GM21723 (cell line): ENCODE measurements at regions not wholly inside any gene's neighbourhood (a gene's known extent, or its start where the extent isn't known, plus 50 kb on each side); places are given as distances from the start of the nearest gene placed in this dataset.
"Not testable (repeated sequence)": the region's sequence is repeated elsewhere in the genome, so short reads cannot be mapped to it uniquely, and the experiment has no call there.

Source experiments
- ATAC-seq: cut with Tn5 transposase; IDR thresholded peaks from one replicate; pipeline ENCODE4 v1.9.1; 2021; ENCODE audit warnings: mild to moderate bottlenecking, moderate library complexity; ENCODE audit not compliant: unreplicated experiment

- not testable (repeated sequence) for ATAC-seq
Observed at GRCh38 chr2:87559735-87560134, 188.2 kb upstream of the PLGLB2 start.

DNA sequence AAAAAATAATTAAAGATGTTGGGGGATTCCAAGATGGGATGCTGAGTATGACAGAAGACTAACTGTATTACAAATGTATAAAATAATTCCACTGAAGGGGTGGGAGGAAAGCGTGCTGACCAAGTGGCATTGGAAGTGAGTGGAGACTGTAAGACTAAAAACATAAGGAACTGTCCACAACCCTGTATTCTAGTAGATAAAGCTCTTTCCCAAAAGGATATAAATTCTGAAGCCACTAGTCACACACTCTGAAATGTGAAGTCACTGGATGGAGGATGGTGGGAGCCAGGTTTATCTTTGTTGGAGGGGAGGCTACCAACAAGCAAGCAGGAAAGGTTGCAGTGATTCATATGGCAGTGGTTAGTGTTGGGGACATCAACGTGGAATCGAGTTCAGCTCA, 182.8 kb upstream of the PLGLB2 start:
- not testable (repeated sequence) for ATAC-seq

DNA sequence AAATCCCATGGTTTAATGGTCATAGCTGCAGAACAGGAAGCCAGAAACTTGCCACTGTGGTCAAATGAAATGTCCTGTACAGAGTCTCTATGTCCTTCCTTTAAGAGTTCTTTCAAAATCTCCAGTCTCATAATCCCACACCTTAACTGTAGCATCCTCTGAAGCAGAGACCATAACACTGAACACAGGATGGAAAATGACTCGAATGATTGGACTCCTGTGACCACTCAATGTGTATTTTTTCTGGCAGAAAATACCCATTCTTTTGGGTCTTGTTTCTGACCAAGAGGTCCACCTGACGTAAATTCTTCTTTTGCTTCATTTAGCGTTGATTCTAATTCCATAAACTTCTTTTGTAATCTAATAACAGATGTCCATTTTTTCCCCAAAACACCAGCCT, 181.4 kb upstream of the PLGLB2 start:
- not testable (repeated sequence) for ATAC-seq

DNA sequence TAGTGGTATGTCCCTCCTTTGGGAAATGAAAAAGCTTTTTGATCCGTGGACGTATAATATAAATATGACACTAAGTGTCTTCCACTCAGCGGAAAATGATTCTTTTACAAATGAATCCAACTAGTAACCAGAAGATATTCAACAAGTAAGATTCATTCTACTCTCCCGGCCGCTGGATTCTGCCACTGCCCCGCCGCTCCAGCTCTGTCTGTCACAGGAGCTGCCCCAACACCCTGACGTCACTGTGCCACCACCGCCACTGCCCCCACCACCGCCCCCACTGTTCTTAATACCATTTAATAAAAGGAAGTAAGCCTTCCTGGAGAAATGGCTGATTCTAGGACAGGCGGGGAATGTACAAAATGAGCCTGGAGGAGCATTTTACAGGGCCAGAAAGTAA, 180.8 kb upstream of the PLGLB2 start:
- not testable (repeated sequence) for ATAC-seq

GRCh38 chr2:87567912-87568311, 180.0 kb upstream of the PLGLB2 start:
- ATAC-seq: not testable (repeated sequence)

GRCh38 chr2:87568554-87569278, 179.2 kb upstream of the PLGLB2 start:
- not testable (repeated sequence) for ATAC-seq

DNA sequence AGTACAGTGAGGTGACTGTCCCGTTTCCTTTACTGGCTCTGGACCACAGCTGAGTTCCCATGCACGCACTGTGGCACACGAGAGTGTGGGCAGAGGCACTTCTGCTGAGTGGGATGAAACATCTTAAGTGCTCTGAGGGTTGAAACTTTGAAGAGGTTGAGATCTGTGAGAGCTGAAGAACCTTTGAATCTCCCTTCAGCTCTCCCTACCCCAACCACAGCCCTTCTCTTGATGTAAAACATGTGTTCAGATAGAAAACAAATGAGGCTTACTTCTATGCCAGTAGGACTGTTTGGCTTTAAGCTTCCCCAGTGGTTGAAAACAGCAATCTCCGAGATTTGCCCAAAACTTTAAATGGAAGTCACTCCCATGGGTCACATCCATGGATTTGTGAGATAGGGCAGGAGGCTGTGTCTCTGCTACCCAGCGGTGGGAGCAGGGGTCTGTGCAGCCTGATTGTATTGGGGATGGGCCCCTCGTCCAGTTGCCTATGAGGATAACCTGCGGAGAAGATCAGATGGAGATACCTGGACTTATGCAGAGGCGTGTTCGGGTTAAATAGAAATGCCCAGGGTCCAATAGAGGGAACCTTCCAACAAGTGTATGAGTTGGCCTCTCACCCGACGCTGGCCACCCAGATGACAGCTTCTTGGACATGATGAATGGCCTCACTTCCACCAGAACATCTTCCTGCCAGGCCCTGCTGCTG, 178.0 kb upstream of the PLGLB2 start:
- not testable (repeated sequence) for ATAC-seq

DNA sequence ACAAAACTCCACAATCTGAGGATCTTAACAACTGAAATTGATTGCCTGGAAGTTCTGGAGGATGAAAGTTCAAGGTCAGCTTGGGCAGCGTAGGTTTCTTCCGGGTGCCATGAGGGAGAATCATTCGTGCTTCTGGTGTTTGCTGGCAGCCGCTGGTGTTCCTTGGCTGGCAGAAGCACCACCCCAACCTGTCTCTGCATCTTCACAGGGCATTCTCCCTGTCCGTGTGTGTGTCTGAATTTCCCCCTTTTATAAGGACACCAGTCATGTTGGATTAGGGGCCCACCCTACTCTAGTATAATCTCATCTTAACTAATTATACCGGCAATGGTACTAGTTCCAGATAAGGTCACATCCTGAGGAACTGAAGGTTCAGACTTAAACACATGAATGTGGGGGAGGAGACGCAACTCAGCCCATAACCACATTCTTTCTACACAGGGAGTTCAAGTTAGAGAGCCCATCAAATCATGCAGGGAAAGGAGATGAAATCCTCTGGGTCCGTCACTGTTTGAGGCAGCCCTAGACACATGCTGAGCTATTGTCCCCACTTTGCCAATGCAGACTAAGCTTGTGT, 175.9 kb upstream of the PLGLB2 start:
- not testable (repeated sequence) for ATAC-seq

GRCh38 chr2:87572906-87573305, 175.0 kb upstream of the PLGLB2 start:
- not testable (repeated sequence) for ATAC-seq

DNA sequence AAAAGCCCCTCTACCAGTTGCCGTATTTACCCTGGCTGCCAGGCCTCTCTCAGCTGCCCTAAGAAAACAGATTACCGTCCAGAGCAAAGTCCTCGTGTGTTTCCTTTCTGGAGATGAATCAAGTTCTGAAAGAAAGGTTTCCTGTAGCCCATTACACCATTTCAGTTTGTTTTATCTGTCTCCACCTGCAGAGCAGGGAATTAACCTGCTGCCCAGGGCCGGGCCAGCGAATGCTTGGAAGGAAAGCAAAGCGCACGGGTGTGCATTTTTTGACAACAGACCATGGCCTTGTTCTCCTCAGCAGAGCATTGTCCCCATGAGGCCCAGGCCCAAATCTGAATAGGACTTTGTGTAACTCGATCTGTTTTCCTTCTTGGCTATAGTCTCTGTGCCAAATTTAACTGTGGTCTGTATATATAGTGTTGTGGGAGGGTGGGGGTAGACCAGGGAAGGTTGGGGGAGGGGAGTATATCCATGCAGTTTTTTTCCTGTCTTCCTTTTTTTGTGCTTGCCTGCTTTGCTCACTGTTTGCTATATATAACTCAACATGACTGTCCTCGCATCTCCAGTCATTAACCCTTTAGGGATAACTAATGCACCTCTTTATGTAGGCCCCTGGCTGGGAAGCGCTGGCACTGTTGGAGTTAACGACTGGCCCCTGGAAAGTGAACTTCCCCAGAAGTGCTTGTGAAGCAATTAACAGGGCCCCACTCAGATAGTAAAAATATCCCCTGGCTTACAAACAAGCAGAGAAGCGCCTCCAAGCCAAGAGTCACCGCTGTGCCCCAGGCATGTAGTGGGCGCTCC, 174.3 kb upstream of the PLGLB2 start:
- not testable (repeated sequence) for ATAC-seq

- ATAC-seq: not testable (repeated sequence)
Observed at GRCh38 chr2:87574193-87575119, 173.4 kb upstream of the PLGLB2 start.

GRCh38 chr2:87575138-87575537, 172.7 kb upstream of the PLGLB2 start:
- not testable (repeated sequence) for ATAC-seq

DNA sequence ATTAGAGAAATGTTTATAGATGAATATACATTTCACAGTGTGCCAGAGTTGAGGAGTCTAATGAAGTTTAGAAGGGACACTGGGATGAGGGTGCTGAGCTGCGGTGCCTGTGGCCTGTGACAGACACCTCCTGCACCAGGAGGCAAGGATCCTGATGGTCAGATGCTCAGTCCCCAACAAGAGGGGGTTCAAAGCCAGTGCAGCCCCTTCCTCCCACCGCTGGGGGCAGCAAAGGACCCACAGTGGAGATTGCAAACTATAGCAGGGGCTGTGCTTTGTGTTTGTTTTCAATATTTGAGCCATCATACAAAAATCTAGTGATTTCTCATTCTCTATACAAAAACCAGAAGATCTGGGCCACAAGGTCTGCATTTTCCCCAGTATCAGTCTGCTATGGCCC, 170.5 kb upstream of the PLGLB2 start:
- ATAC-seq: not testable (repeated sequence)

DNA sequence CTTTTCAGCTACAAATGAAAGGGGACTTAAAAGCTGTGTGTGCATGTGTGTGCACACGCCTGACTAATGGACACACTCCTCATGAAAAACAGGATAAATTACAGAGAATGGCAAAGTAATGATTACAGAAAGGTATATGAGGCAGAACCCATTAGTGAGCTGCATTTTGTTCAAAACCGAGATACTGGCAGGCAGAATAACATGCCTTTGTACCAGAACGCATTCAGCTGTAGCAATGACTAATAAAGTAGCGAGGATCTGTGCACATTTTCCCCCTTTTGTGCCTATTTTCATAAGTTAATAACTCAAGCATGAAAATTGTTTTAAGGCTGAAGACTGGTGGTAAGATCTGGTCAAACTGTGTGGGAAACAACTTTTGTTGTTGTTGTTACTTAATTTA, 165.7 kb upstream of the PLGLB2 start:
- ATAC-seq: not testable (repeated sequence)

GRCh38 chr2:87582579-87582978, 165.3 kb upstream of the PLGLB2 start:
- ATAC-seq: not testable (repeated sequence)

DNA sequence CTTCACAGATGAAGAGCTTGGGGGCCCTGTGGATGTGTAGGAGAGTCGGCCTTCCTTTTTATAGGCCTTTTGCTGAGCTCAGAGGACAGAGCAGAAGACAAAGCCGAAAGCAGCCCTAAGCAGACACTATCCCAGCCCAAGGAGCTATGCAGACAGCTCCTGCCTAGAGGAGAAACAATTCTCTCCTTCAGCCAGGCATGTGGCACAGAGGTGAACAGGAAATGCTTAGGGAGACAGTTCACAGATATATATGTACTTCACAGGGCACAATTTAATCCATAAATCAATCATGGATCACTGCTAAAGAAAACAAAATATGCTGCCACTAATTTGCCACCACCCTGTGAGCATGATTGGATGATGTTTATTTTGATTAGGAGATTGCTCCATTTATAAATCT, 164.5 kb upstream of the PLGLB2 start:
- ATAC-seq: not testable (repeated sequence)

- not testable (repeated sequence) for ATAC-seq
Observed at GRCh38 chr2:87583803-87584202, 164.1 kb upstream of the PLGLB2 start.

- ATAC-seq: not testable (repeated sequence)
Observed at GRCh38 chr2:87584268-87584906, 163.5 kb upstream of the PLGLB2 start.

DNA sequence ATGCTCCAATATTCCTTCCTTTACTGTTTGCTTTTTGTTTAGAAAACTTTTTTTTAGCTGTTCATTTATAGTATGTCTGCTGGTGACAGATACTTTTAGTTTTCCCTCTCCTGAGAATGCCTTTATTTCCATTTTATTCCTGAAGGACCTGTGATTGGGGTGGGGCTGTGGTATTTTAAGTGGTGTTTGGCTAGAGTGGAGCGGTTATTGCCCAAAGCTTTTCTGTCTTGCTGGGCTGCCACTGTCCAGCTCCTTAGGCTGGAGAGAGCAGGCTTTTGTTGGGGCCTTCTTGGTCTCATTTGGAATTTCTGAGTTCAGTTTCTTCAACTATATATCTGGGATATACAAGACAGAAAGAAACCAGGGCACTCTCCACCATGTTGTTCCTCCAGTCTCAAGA, 160.0 kb upstream of the PLGLB2 start:
- not testable (repeated sequence) for ATAC-seq
